ENCODE measurements at regions not wholly inside any gene's neighbourhood (a gene's known extent, or its start where the extent isn't known, plus 50 kb on each side); places are given as distances from the start of the nearest gene placed in this dataset.

GRCh38 chr5:174312641-174313040, 267.1 kb downstream of the NSG2 start:
- no peak for DNase-seq

DNA sequence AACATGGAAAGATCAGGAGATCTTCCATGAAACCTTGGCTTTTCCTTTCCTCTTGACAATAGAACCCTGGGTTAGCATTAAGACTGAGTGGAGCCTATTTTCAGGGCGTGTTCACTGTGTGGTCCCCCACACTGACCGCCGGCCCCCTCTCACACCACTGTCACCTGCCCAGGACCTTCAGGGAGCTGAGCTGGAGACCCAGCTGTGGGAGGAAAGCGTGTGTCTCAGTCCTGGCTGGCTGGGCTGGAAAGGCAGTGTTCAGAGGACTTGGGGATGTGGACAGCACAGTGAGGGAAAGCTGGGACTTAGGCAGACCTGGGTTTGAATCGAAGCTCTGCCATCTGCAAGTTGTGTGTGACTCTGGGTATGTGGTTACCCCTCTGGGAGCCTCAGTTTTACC, 268.1 kb downstream of the NSG2 start:
- no peak for DNase-seq

GRCh38 chr5:174314261-174314660, 268.8 kb downstream of the NSG2 start:
- no peak for DNase-seq

DNA sequence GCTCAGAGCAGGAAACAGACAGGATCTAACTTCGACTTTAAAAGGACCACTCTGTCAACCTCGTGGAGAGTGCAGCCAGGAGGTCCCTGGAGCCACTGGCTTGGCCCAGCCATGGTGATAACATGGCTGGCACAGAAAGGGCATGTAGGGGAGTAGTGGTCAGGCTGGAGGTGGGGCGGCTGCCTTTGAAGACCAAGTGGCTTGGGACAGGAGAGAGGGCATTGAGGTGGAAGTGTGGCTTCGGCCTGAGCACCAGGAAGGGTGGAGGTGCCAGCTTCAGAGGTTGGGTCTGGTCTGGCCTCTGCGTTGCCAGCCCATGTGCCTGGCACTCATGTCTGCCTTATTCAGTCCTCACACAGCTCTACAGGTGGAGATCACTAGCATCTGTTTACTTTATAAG, 270.0 kb downstream of the NSG2 start:
- no peak for DNase-seq

DNA sequence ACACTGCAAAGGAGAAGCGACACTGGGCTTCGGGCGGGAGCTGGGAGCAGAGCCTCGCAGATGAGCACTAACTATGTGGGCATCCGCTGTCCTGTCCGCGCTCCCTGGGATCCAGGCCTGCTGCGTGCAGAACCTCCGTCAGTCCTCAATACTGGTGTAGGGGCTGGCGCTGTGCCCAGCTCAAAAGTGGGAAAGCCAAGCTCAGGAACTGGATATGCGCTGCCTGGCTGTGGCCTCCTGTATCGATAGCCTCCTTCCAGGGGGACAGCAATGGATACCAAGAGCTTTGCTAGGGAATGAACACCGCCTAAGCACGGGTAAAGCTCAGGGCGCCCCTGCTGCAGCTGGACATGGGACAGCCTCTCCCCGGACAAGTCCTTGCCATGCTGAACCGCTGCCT, 270.4 kb downstream of the NSG2 start:
- no peak for DNase-seq

GRCh38 chr5:174316326-174316725, 270.8 kb downstream of the NSG2 start:
- DNase-seq: no peak

DNA sequence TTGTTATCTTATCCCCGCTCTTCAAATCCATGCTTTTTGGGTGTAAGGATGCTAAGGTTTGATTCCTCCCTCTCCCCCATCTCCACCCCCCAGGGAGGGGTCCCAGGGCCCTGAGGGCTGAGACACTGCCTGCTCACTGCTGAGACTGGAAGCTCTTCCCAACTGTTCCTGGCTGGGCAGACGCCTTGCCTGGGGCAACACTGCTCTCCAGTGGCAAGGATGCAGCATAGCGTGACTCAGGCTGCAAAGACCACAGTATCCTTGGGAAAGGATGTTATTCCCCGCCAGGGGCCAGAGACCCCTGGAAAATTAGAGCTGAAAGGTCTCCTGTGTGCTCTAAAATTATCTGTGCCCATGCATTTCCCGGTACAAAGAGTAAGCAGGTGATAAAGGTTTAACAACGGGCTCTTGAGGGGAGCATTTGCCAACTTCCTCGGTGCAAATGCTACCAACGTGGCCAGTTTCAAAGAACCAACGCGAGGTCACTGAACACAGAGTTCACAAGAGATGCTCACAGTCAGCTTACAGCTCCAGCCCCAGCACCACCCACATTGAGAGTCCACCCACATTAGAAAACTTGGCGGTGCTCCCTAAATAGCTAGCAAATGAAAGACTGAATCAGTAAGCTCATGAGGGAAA, 271.9 kb downstream of the NSG2 start:
- DNase-seq: no peak

DNA sequence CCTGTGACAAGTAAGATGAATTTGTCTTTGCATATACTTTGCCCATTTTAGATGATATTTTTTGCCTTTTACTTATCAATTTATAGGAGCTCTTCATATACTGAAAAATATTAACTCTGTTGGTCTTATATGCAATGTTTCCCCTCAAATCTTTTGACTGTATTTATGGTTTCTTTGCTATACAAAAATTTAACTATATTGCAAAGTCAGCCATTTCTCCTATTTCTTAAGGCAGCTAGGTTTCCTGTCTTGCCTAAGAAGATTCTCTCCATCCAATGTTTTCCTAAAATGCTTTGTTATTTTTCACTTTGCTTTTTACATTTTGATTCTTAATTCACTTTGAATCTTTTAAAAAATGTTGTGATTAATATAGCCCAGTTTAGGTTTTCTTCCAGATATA, 273.1 kb downstream of the NSG2 start:
- DNase-seq: no peak

DNA sequence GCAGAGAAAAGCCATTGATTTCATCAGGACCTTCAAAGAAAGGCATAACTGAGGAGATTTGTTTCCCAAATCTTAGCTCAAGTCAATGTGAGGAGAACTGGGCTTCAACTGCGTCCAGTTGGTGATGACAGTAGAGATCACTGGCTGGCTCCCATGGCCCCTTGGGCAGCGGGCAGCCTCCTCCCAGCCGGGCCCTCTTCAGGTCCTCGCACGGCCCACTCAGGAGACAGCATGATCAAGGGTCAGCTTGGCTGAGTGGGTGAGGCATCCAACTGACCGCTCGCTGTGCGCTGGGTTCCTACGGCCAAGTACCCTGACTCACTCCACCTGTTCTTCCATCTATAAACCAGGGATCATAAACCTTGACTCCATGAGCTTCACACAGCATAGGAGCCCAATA, 274.0 kb downstream of the NSG2 start:
- DNase-seq: no peak

DNA sequence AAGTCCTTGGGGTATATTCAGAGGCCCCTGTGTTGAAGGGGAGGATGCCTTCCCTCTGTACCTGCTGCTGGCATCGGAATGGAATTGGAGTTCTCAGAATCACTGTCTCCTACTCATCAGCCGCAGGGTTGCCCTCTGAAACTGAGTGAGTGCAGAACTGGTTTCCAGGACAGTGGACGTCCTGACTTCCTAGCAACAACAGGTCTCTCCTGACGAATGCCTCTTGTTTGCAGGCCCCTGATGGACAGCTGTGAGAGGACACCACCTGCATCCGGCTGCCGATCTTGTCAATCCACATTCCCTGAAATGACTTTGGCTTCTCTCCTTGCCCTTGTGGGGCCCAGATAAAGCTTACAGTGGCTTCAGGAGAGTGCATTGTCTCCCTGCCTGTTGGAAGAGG, 274.5 kb downstream of the NSG2 start:
- DNase-seq: no peak

DNA sequence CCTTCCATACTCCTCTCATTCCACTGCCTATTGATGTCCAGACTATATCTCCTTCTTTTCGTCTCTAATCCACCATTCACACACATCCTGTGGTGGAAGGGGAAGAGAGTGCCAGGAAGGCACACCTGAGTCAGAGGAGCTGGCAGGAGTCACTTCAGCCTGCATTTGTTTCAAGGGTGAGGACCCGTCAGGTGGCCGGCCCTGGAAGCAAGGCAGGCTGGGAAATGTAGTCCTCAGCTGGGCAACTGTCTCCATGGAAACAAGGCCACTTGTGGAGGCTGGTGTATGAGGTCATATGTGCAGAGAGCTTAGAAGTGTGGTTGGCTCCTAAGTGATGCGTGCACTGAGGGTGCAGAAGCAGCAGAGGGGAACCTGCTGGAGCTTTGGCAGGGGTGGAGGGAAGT, 278.4 kb downstream of the NSG2 start:
- DNase-seq: no peak

DNA sequence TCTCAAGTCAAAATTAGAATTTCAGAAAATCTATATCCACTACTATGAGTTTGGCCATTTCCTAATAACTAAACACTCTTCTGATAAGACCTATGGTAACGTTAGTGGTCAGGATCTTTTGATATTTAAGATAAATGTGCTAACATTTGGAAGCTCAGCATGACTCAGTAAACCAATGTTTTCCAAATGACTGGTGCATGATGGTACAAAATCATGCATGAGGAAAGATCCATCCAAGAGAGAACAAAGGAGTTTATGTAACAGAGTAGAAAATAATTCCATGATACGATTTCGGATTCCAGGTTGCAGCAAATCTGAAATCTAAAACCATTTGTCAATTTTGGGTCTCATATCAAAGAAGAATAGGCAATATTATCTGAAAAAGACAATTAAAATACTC, 279.2 kb downstream of the NSG2 start:
- no peak for DNase-seq

DNA sequence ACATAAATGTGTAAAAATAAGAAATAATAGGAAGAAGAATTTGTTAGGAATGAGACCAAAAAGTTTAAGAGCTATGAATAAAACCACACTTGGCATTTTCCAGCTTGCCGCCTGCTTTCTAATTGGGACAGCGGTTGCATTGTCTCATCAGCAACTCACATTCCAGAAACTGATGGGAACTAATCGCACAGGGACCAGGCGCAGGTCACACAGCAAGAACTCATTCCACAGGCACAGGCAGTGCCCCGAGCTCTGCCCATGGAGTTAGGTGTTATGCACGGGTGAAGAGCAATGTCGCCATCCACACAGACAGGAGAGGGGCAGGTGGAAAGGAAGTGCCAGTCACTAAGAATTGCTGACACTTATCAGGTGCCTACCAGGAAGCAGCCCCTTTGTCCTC, 279.9 kb downstream of the NSG2 start:
- DNase-seq: no peak

DNA sequence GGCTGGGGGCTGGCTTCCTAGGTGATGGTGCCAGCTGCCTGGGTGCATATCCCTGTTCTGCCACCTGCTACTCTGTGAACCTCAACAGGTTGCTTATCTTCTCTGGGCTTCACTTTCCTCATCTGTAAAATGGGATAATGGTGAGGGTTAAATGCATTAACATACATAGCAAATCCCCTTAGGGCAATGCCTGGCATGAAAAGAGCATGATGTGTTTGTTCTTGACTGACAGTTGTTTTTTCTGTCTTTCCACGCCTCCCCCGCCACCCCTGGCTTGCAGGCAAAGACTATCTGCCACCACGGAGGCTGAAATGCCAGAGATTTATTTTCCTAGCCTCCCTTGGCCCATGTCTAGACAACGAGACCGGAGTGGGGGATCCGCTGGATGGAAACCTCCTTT, 280.5 kb downstream of the NSG2 start:
- DNase-seq: no peak

DNA sequence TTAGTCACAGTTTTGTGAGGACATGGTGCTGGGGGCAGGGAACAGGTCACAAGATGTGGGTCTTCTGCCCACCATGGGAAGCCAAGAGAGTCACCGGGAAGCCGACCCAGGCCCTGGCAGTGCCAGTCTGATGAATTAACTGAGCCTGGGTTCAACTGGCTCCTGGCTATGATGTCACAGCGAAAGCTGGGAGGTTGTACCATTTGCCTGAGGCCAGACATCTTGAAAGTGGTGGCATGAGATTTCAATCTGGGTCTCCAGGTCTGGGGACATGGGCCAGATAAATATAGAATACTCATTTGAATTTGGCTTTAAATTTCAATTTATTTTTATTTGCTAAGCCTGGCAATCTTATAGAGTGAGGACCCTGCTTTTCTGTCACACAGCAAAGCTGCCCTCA, 280.9 kb downstream of the NSG2 start:
- no peak for DNase-seq

DNA sequence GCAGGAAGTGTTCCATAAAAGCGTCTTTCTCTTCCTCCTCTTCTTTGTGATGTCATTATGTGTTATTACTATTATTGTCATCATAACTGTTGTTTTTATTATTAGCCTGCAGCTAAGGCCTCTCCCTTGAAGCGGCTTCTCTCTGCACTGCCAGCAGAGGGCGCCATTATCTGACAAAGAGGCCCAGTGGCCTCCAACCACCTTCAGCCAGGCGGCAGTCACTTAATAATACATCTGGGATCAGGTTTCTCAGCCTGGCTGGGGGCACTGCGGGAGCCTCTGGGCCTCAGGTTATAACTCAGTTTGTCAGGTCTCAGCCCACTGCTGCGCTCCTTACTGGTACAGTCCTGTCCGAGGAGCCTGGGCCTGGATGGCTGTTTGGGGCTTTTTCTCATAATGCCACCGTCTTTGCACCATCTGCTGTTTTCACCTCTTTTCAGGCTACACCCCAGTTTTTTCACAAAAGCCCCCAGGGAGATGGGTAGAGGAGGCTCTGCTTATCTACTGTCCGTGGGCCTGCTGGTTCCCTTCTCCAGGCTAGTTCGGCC, 281.9 kb downstream of the NSG2 start:
- DNase-seq: no peak

DNA sequence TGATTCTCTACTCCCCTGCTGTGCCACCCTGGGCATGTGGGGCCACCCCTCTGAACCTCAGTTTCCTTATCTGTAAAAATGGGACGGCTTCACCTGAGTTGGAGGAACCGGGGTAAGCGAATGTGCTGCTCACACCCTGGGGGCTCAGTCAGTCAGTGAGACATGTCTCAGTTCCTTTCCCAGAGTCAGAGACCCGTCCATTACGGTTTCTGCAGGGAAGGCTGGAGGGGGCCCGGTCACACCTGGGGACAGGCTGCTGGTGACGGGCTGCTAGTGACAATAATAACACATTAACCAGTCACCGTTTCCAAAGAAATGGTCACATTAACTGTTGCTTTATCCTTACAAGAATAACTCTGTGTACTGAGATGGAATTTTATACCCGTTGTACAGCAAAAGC, 282.4 kb downstream of the NSG2 start:
- no peak for DNase-seq

DNA sequence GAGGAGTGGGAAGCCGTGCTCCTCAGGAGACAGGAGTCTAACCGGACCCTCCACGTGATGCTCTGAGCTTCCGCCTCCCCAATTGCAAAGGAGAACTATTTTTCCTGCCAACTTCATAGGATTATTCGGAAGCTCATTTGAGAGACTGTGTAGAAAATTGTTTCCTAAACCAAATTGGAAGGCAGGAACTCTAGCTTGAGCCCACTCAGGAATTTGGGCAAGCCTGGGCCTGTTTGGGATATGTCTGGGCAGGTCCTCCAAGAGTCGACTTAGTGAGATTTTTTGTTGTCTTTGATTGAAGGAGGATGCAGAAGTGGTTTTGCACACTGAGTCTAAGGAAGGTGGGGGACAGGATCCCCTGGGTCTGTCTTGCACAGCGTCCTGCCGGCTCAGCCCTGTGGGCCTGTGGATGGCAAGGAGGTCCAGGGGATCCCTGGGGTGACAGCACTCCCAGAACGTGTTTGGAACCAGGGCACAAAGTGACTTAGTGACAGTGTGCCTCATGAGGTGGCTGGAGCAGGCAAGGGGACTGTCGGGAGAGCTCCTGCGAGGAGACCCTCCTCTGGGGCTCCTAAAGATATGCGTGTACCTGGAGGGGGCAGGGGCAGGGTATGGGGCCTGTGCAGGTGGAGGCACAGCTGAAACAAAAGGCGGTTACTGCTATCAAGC, 283.3 kb downstream of the NSG2 start:
- no peak for DNase-seq

GRCh38 chr5:174329738-174330137, 284.2 kb downstream of the NSG2 start:
- no peak for DNase-seq

DNA sequence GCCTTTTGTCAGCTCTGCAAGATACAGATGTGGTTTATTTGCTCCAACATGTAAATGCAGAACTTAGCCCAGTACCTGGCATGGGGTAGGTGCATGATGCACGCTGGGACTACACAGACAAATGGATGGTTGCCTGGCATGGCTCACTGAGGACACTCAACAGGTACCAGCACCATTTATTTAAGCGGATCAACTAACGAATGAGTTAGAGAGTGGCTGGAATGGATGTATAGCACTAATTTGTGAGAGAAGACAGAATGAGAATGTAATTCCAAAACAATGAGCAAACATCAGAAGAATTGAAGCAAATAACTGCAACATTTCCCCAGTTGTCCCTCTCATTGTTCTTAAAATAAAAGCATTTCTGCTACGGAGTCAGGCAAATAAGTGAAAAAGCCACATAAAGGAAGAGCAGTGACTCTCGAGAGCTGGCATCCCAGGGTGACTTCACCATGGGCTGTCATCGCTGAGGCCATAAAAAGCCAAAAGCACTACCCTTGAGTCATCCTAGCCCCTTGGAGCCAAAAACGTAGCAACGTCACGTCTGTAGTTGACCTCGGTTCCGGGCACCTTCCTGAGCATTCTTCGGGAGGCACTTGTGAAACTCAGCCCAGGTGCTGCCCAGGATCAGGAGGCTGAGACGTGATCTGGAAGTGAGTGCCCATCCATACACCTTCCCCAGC, 290.3 kb downstream of the NSG2 start:
- no peak for DNase-seq

DNA sequence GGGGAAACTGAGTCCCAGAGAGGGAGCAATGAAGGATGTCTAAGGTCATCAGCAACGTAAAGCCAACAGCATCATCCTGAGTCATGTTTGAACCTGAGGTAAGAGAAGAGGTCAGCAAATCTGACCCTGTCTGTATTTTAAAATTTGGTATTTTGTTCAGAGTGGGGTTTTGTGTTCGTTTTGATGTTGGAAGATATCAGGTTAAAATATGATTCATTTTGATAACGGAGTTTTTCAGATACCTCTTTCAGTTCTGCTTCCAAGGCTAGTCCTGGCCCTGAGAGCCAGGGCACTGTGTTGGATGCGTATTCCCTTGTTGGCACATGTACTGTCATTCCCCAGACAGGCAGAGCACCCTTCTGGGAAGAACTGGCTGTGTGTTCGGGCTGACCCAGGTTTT, 291.0 kb downstream of the NSG2 start:
- no peak for DNase-seq

GRCh38 chr5:174337276-174338184, 292.0 kb downstream of the NSG2 start:
- DNase-seq: no peak
